Breast epithelium (tissue), 4 donors: ENCODE measurements at regions not wholly inside any gene's neighbourhood (a gene's known extent, or its start where the extent isn't known, plus 50 kb on each side); places are given as distances from the start of the nearest gene placed in this dataset.

Experiments used
- DNase-seq, 2 donors: peaks; one replicate each; pipeline ENCODE4 v3.0.0-alpha.2; 2019; ENCODE audit warnings: low spot score in 2 of 2
- H3K27ac ChIP-seq, 2 donors: fragments of 200-600 bp; sonication (generic) in 1 of 2; one replicate each; pipeline ENCODE4 v1.5.1; 2016 to 2019; ENCODE audit warnings: mild to moderate bottlenecking in 1 of 2
- H3K27me3 ChIP-seq, 2 donors: fragments of 200-600 bp; sonication (generic) in 1 of 2; one replicate each; pipeline versions ENCODE4 v1.5.1 to v1.6.0; 2017 to 2019; ENCODE audit warnings: control low read depth in 1 of 2, mild to moderate bottlenecking in 1 of 2
- H3K36me3 ChIP-seq: fragments of 200-600 bp; one replicate; pipeline ENCODE4 v1.5.1; 2019
- H3K4me1 ChIP-seq, 2 donors: fragments of 200-600 bp; sonication (generic); one replicate each; pipeline ENCODE4 v1.5.1; 2016 to 2019; ENCODE audit warnings: control low read depth in 1 of 2
- H3K4me3 ChIP-seq, 3 donors: fragments of 200-600 bp; sonication (generic); 1 replicate in 2 of 3; 2 replicates in 1 of 3; pipeline ENCODE4 v1.5.1; 2016 to 2019; ENCODE audit warnings: mild to moderate bottlenecking in 3 of 3, moderate library complexity in 2 of 3
- H3K9me3 ChIP-seq, 2 donors: fragments of 200-600 bp; sonication (generic) in 1 of 2; one replicate each; pipeline ENCODE4 v1.5.1; 2016 to 2019; ENCODE audit warnings: control low read depth in 1 of 2
- POLR2A ChIP-seq: fragments of 450-650 bp; IDR thresholded peaks from one replicate; pipeline ENCODE4 v1.6.1; 2016; ENCODE audit warnings: antibody characterized with exemption, mild to moderate bottlenecking, moderate library complexity
- POLR2AphosphoS5 ChIP-seq, 3 donors: sonication (generic); formaldehyde crosslinking; IDR thresholded peaks; one replicate each; pipeline ENCODE4 v1.6.1; 2017; ENCODE audit warnings: antibody characterized with exemption in 3 of 3
- intact Hi-C: fragments of 100-400 bp; cut with DNase I; formaldehyde crosslinking; loops from one replicate; pipeline ENCODE4 v1.15.1; 2023; ENCODE audit warnings: low total_unique reads
- TF ChIP-seq, protein P1 (sequence below), 3 donors: fragments of 450-650 bp; IDR thresholded peaks; one replicate each; pipeline ENCODE4 v1.5.1; 2016 to 2017; ENCODE audit warnings: antibody characterized with exemption in 3 of 3, mild to moderate bottlenecking in 3 of 3, moderate library complexity in 3 of 3

- TF ChIP-seq, protein P1, sequence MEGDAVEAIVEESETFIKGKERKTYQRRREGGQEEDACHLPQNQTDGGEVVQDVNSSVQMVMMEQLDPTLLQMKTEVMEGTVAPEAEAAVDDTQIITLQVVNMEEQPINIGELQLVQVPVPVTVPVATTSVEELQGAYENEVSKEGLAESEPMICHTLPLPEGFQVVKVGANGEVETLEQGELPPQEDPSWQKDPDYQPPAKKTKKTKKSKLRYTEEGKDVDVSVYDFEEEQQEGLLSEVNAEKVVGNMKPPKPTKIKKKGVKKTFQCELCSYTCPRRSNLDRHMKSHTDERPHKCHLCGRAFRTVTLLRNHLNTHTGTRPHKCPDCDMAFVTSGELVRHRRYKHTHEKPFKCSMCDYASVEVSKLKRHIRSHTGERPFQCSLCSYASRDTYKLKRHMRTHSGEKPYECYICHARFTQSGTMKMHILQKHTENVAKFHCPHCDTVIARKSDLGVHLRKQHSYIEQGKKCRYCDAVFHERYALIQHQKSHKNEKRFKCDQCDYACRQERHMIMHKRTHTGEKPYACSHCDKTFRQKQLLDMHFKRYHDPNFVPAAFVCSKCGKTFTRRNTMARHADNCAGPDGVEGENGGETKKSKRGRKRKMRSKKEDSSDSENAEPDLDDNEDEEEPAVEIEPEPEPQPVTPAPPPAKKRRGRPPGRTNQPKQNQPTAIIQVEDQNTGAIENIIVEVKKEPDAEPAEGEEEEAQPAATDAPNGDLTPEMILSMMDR (IDR thresholded peaks at IDR 0.05), result no peak
- no peaks in the 10 kb centered on the region for H3K9me3 ChIP-seq
- no peaks in the 10 kb centered on the region for H3K36me3 ChIP-seq
- intact Hi-C loops, result no loop called here
- no peak for DNase-seq
- H3K27me3 ChIP-seq, result no peaks in the 10 kb centered on the region
- H3K4me1 ChIP-seq, result no peaks in the 10 kb centered on the region
- H3K27ac ChIP-seq, result no peak overlapping the region
- no peak overlapping the region for H3K4me3 ChIP-seq
Observed at GRCh38 chr13:33913829-33914228, 95.9 kb downstream of the RFC3 start.

- Histone ChIP-seq H3K36me3 (no peaks in the 10 kb centered on the region), H3K4me1 (no peaks in the 10 kb centered on the region), H3K27me3 (no peaks in the 10 kb centered on the region), H3K4me3 (no peak overlapping the region), H3K27ac (no peak overlapping the region), H3K9me3 (no peaks in the 10 kb centered on the region)
- intact Hi-C loops, result no loop called here
- DNase-seq, result no peak
- no peak for TF ChIP-seq POLR2AphosphoS5 (IDR thresholded peaks at IDR 0.05)
- TF ChIP-seq, protein P1 (IDR thresholded peaks at IDR 0.05), result no peak
- TF ChIP-seq POLR2A, result no peak
Observed at GRCh38 chr13:33917190-33917589, 99.2 kb downstream of the RFC3 start.

DNA sequence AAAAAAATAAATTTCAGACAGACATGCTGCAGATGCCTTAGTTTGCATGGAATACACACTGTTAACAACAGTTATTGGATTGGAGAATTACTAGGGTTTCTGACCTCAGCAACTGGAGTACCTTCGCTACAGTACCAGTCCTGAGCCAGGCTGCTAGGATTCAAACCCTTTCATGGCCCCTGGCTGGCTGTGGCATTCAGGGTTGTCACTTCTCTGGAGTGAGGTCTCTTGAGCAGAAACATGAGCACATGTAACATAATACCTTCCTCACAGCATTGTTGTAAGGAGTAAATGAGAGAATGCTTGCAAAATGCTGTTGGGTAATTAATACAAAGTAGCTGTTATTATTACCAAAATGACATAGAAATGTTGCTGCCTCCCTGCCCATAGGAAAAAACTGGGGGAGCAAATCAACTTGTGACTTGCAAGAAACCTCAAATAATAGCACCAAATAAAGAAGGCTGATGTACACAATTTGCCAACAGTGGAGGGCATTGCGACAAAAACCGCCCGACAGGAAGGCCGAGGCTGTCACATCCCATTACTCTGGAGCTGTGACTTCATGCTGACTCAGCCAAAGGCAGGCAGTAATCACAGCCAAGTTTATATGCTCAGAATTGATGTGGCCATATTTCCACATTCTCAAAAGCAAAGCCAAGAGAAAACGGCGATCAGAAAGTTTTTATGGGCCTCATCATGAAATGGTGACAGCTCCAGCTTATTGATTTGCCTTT lies 100.4 kb downstream of the RFC3 start:
- H3K4me3 ChIP-seq, result no peak overlapping the region
- no peaks in the 10 kb centered on the region for H3K36me3 ChIP-seq
- H3K27ac ChIP-seq, result no peak overlapping the region
- no peaks in the 10 kb centered on the region for H3K4me1 ChIP-seq
- no peaks in the 10 kb centered on the region for H3K27me3 ChIP-seq
- intact Hi-C loops, result no loop called here
- DNase-seq, result no peak
- TF ChIP-seq, protein P1 (IDR thresholded peaks at IDR 0.05), result no peak
- H3K9me3 ChIP-seq, result no peaks in the 10 kb centered on the region

DNA sequence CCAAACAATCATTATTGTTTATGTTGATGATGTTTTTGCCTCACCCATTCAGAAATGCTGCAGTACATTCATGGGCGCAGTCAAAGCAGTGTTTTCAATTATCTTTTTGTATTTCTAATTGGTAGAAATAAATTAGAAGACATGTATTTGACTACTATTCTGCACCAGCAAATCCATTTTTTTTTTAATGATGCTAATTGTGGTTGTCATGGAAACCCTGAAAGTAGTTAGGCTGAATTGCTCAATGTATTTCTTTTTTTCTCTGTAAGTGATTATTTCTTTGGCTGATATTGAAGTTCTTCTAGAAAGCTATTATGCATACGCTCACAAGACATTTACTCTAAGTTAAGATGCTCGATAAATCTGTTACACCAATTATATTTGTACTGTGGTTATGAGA lies 101.2 kb downstream of the RFC3 start:
- H3K27me3 ChIP-seq, result no peaks in the 10 kb centered on the region
- H3K36me3 ChIP-seq, result no peaks in the 10 kb centered on the region
- intact Hi-C loops, result no loop called here
- no peak for DNase-seq
- H3K4me1 ChIP-seq, result no peaks in the 10 kb centered on the region
- H3K4me3 ChIP-seq, result no peak overlapping the region
- H3K27ac ChIP-seq, result no peak overlapping the region
- TF ChIP-seq POLR2A (no peak), POLR2AphosphoS5 (IDR thresholded peaks at IDR 0.05) (no peak)
- H3K9me3 ChIP-seq, result no peaks in the 10 kb centered on the region

DNA sequence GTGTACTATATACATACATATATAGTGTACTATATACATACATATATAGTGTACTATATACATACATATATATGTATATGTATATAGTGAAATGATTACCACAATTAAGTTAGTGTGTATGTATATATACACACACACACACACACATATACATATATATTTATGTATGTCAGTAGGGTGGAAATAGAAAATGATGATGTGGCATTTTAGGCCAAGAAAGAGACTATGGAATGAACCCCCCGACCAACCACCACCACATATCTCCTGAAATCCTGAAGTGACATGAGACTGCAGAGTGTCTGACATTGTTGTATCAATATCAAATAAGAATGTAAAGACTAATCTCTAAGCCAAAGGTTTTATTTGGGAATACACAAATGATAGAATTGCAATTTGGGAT lies 107.6 kb downstream of the RFC3 start:
- no peak overlapping the region for H3K4me3 ChIP-seq
- no peak overlapping the region for H3K27ac ChIP-seq
- H3K36me3 ChIP-seq, result no peaks in the 10 kb centered on the region
- no peaks in the 10 kb centered on the region for H3K27me3 ChIP-seq
- no peak for TF ChIP-seq POLR2AphosphoS5 (IDR thresholded peaks at IDR 0.05)
- no peak for TF ChIP-seq POLR2A
- TF ChIP-seq, protein P1 (IDR thresholded peaks at IDR 0.05), result no peak
- H3K9me3 ChIP-seq, result no peaks in the 10 kb centered on the region
- intact Hi-C loops, result no loop called here
- no peaks in the 10 kb centered on the region for H3K4me1 ChIP-seq
- no peak for DNase-seq

DNA sequence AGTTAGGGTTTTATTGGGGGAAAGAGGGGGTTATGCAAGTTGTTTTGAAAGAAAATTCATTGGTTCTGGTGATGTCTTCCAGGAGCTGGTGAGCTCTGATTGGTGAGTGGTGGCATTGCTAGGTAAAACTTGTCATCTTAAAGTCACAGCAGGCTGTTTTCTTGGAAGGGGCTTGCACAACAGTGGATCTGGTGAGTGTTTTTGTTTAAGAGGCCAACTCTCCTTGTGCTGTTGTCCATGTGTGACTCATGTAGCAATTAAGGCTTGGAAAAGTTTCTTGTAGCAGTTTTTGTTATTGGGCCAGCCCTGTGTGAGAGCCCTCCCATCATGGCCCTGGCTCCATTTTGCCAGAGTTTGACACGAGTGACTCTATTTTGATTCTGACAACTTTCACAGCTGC lies 109.4 kb downstream of the RFC3 start:
- TF ChIP-seq POLR2AphosphoS5 (IDR thresholded peaks at IDR 0.05) (no peak), POLR2A (no peak)
- TF ChIP-seq, protein P1 (IDR thresholded peaks at IDR 0.05), result no peak
- no peaks in the 10 kb centered on the region for H3K9me3 ChIP-seq
- H3K4me3 ChIP-seq, result no peak overlapping the region
- no peaks in the 10 kb centered on the region for H3K36me3 ChIP-seq
- H3K4me1 ChIP-seq, result no peaks in the 10 kb centered on the region
- H3K27me3 ChIP-seq, result no peaks in the 10 kb centered on the region
- intact Hi-C loops, result no loop called here
- no peak for DNase-seq
- no peak overlapping the region for H3K27ac ChIP-seq
